Suppressor macrophage (primary cell): ENCODE measurements at regions not wholly inside any gene's neighbourhood (a gene's known extent, or its start where the extent isn't known, plus 50 kb on each side); places are given as distances from the start of the nearest gene placed in this dataset.

Experiments
- DNase-seq, 4 experiments: peaks; one replicate each; pipeline ENCODE4 v3.0.0-alpha.2; 2020 to 2022

- DNase-seq: no peak
Measured at GRCh38 chr13:89610881-89611280, 1736.6 kb upstream of the MIR17HG start.

- DNase-seq: no peak
Measured at GRCh38 chr13:89627996-89628395, 1719.5 kb upstream of the MIR17HG start.

- no peak for DNase-seq
Measured at GRCh38 chr13:89628567-89628966, 1718.9 kb upstream of the MIR17HG start.

- no peak for DNase-seq
Measured at GRCh38 chr13:89650226-89650625, 1697.3 kb upstream of the MIR17HG start.

- DNase-seq: no peak
Measured at GRCh38 chr13:89660752-89661151, 1686.7 kb upstream of the MIR17HG start.

- DNase-seq: no peak
Measured at GRCh38 chr13:89673789-89674311, 1673.6 kb upstream of the MIR17HG start.

GRCh38 chr13:89678466-89679121, 1668.9 kb upstream of the MIR17HG start:
- no peak for DNase-seq

GRCh38 chr13:89684896-89685295, 1662.6 kb upstream of the MIR17HG start:
- DNase-seq: no peak

- DNase-seq: no peak
Measured at GRCh38 chr13:89686171-89686570, 1661.3 kb upstream of the MIR17HG start.

GRCh38 chr13:89687066-89687465, 1660.4 kb upstream of the MIR17HG start:
- no peak for DNase-seq

GRCh38 chr13:89688918-89689317, 1658.6 kb upstream of the MIR17HG start:
- no peak for DNase-seq

GRCh38 chr13:89694451-89694850, 1653.0 kb upstream of the MIR17HG start:
- no peak for DNase-seq

- DNase-seq: peak; percentile 22 to 50 (median 36)
Measured at GRCh38 chr13:89695343-89696257, 1651.9 kb upstream of the MIR17HG start.

GRCh38 chr13:89701913-89702312, 1645.6 kb upstream of the MIR17HG start:
- no peak for DNase-seq

- no peak for DNase-seq
Measured at GRCh38 chr13:89704040-89704439, 1643.4 kb upstream of the MIR17HG start.

- no peak for DNase-seq
Measured at GRCh38 chr13:89708013-89708412, 1639.5 kb upstream of the MIR17HG start.

- no peak for DNase-seq
Measured at GRCh38 chr13:89721216-89721615, 1626.3 kb upstream of the MIR17HG start.

GRCh38 chr13:89726690-89727435, 1620.6 kb upstream of the MIR17HG start:
- no peak for DNase-seq

GRCh38 chr13:89733829-89734228, 1613.7 kb upstream of the MIR17HG start:
- DNase-seq: no peak

GRCh38 chr13:89737051-89737450, 1610.4 kb upstream of the MIR17HG start:
- no peak for DNase-seq

- DNase-seq: no peak
Measured at GRCh38 chr13:89738072-89738471, 1609.4 kb upstream of the MIR17HG start.

- DNase-seq: no peak
Measured at GRCh38 chr13:89740994-89741685, 1606.3 kb upstream of the MIR17HG start.
